PFSK-1 (cell line): ENCODE measurements at regions not wholly inside any gene's neighbourhood (a gene's known extent, or its start where the extent isn't known, plus 50 kb on each side); places are given as distances from the start of the nearest gene placed in this dataset.

Experiments
- FOXP2 ChIP-seq: optimal IDR thresholded peaks from 2 replicates; pipeline ENCODE3; 2011; ENCODE audit warnings: borderline replicate concordance, control low read depth, inconsistent platforms; ENCODE audit not compliant: insufficient read depth; ENCODE audit errors: extremely low read length, extremely low read depth
- POLR2AphosphoS5 ChIP-seq: IDR thresholded peaks from 2 replicates; pipeline ENCODE4 v1.6.1; 2012; ENCODE audit warnings: low read depth, mild to moderate bottlenecking, control low read depth, low read length, moderate library complexity
- REST ChIP-seq, 2 experiments: IDR thresholded peaks; 2 replicates each; pipeline versions ENCODE4 v1.6.1 to v1.8.0; 2011 to 2012; ENCODE audit warnings: low read depth in 2 of 2, low read length in 2 of 2, control low read depth in 1 of 2, inconsistent platforms in 1 of 2, mild to moderate bottlenecking in 1 of 2, moderate library complexity in 1 of 2; ENCODE audit not compliant: insufficient read depth in 1 of 2
- SIN3A ChIP-seq: IDR thresholded peaks from 2 replicates; pipeline ENCODE4 v1.6.1; 2012; ENCODE audit warnings: mild to moderate bottlenecking, low read length, moderate library complexity, borderline replicate concordance; ENCODE audit not compliant: insufficient read depth
- TAF1 ChIP-seq: IDR thresholded peaks from 2 replicates; pipeline ENCODE4 v1.6.1; 2012; ENCODE audit warnings: low read length, control low read depth, borderline replicate concordance; ENCODE audit not compliant: insufficient read depth

DNA sequence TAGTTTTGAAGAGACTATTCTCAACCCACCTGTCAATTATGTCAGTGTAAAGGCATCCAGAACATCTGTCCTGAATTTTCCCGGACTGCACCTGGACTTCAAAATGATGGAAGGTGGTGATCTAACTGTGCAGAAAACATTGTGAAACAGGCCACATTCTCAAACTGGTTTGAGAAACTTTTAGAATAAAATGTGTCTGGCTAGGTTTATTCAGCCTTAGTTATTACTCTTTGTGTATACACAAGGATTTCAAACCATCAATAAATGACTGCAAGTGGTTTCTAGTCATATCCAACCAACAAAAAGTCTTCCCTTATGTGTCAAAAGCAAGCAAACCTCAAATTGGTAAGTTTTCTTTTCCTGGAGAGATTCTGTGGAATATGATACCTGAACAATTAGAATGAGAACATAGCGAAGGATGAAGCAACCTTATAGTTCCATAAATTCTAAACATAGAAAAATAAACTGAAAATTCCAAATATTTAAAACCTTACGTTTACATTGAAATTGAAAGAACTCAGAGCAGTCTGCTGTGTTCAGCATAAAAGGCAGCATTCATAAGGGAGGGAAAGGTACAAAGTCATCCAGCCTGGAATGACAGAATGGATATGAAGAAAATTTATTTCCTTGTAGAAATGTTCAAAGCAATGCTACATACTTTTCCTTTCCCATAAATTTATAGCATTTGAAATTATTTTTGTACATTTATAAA, 306.6 kb upstream of the TGFBR2 start:
- TF ChIP-seq SIN3A (no peak), FOXP2 (no peak), TAF1 (no peak), REST (IDR thresholded peaks at IDR 0.05; ENCODE audit: insufficient read depth in 1 of 2, low read depth in 2 of 2, low read length in 2 of 2) (no peak)

DNA sequence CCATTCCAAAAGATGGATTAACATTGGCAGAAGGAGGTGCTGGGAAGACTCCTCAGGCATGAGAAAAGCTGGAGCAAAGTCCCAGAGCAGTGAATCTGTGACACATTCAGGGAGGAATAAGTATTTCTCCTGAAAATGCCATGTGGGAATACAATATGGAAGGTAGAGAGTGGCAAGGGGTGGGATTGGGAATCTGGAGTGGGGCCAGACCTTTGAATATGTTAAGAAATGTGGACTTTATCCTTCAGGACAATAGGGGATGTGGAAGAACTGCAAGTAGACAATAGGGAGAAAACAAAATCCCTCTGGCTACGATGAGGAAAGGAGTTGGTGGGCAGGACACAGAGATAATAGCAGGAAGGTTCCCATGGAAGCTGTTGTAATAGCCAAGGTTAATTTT, 305.6 kb upstream of the TGFBR2 start:
- no peak for TF ChIP-seq SIN3A
- no peak for TF ChIP-seq FOXP2
- no peak for TF ChIP-seq POLR2AphosphoS5
- no peak for TF ChIP-seq TAF1
- no peak for TF ChIP-seq REST (IDR thresholded peaks at IDR 0.05; ENCODE audit: insufficient read depth in 1 of 2, low read depth in 2 of 2, low read length in 2 of 2)

DNA sequence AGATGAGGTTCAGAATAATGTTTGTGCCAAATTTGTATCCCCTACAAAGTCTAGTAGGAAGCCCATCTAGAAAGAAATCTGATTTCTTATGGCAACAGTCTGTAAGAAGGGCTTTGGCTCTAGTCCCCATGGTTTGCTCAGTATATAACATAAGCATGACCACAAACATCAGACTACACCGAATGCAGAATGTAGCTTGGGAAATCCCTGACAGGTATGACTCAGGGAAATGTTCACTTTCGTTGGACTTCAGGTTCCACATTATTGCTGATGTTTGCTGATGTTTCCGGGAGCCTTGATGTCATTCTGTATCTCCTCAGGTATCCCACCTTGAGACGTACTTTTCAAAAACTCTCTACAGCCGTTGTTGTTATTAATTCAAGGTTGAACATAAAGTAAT, 304.4 kb upstream of the TGFBR2 start:
- TF ChIP-seq SIN3A, result no peak
- TF ChIP-seq REST (IDR thresholded peaks at IDR 0.05; ENCODE audit: insufficient read depth in 1 of 2, low read depth in 2 of 2, low read length in 2 of 2), result no peak
- TF ChIP-seq TAF1, result no peak
- no peak for TF ChIP-seq POLR2AphosphoS5
- TF ChIP-seq FOXP2, result no peak

DNA sequence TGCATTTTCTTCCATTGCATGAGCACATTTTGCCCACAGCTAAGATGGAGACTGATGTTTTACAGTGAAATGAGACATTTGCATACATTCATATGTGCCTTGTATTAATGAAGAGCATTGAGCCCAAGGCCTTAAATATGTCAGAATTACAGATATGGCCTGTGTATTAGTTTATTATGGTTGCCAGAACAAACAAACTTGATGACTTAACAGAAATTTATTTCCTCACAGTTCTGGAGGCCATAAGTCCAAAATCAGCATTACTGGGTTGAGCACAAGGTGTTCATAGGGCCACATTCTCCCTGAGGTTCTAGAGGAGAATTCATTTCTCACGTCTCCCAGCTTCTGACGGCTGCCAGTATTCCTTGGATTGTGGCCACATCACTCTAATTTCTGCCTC, 302.6 kb upstream of the TGFBR2 start:
- TF ChIP-seq REST (IDR thresholded peaks at IDR 0.05; ENCODE audit: insufficient read depth in 1 of 2, low read depth in 2 of 2, low read length in 2 of 2), result no peak

DNA sequence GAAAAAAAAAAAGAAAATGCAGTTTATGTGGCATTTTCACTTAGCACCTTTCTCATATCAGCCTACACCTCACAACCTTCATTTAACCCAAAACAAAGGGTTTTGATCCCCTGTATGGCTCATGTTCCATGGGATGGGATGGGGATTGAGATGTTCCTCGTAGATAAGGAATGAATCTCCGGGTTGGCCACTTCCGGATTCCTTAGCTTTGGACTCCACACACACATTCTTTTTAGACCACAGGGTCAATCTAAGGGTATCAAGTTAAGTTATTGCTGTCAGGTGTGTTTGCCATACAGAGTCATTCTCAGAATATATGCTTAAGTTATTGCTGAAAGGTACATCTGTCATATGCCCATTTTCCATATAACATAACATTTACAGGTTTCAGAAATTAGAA, 301.4 kb upstream of the TGFBR2 start:
- TF ChIP-seq POLR2AphosphoS5 (no peak), TAF1 (no peak), FOXP2 (no peak), SIN3A (no peak), REST (IDR thresholded peaks at IDR 0.05; ENCODE audit: insufficient read depth in 1 of 2, low read depth in 2 of 2, low read length in 2 of 2) (no peak)
